HG03060 (cell line): ENCODE measurements at regions not wholly inside any gene's neighbourhood (a gene's known extent, or its start where the extent isn't known, plus 50 kb on each side); places are given as distances from the start of the nearest gene placed in this dataset.

Source experiments
- ATAC-seq: cut with Tn5 transposase; IDR thresholded peaks from one replicate; pipeline ENCODE4 v1.9.1; 2021; ENCODE audit warnings: low read depth, moderate number of reproducible peaks; ENCODE audit not compliant: unreplicated experiment

- no peak for ATAC-seq
Measured at GRCh38 chr2:120526997-120527945, 181.3 kb downstream of the INHBB start.

GRCh38 chr2:120528051-120528692 lies 182.2 kb downstream of the INHBB start:
- no peak for ATAC-seq

GRCh38 chr2:120528693-120529076 lies 182.7 kb downstream of the INHBB start:
- no peak for ATAC-seq

- ATAC-seq = no peak
Measured at GRCh38 chr2:120530781-120531180, 184.8 kb downstream of the INHBB start.

GRCh38 chr2:120531365-120531764 lies 185.4 kb downstream of the INHBB start:
- ATAC-seq = no peak

- ATAC-seq = no peak
Measured at GRCh38 chr2:120531863-120532600, 186.1 kb downstream of the INHBB start.

GRCh38 chr2:120533625-120534024 lies 187.7 kb downstream of the INHBB start:
- ATAC-seq = no peak

GRCh38 chr2:120534457-120534856 lies 188.5 kb downstream of the INHBB start:
- no peak for ATAC-seq

GRCh38 chr2:120535081-120535480 lies 189.1 kb downstream of the INHBB start:
- ATAC-seq = no peak

GRCh38 chr2:120536141-120536540 lies 190.2 kb downstream of the INHBB start:
- ATAC-seq = no peak

GRCh38 chr2:120538691-120539423 lies 192.9 kb downstream of the INHBB start:
- no peak for ATAC-seq

GRCh38 chr2:120539424-120539936 lies 193.5 kb downstream of the INHBB start:
- no peak for ATAC-seq

- ATAC-seq = no peak
Measured at GRCh38 chr2:120539937-120540718, 194.2 kb downstream of the INHBB start.

- ATAC-seq = no peak
Measured at GRCh38 chr2:120540719-120541552, 194.7 kb upstream of the GLI2 start.

- no peak for ATAC-seq
Measured at GRCh38 chr2:120541553-120541932, 194.1 kb upstream of the GLI2 start.

- ATAC-seq = no peak
Measured at GRCh38 chr2:120541972-120542670, 193.5 kb upstream of the GLI2 start.

GRCh38 chr2:120542911-120543527 lies 192.6 kb upstream of the GLI2 start:
- no peak for ATAC-seq

- ATAC-seq = no peak
Measured at GRCh38 chr2:120543899-120544298, 191.8 kb upstream of the GLI2 start.
